IPS DF 6.9 (cell line): ENCODE measurements at regions not wholly inside any gene's neighbourhood (a gene's known extent, or its start where the extent isn't known, plus 50 kb on each side); places are given as distances from the start of the nearest gene placed in this dataset.

Experiments used
- DNase-seq: peaks from one replicate; pipeline ENCODE4 v3.0.0-alpha.2; 2013; ENCODE audit warnings: low read depth, low spot score
- H3K27ac ChIP-seq: one replicate; pipeline ENCODE4 v1.5.1; 2013; ENCODE audit warnings: low read length, control low read depth
- H3K27me3 ChIP-seq: 2 replicates; pipeline ENCODE4 v1.6.1; 2013; ENCODE audit warnings: mild to moderate bottlenecking, low read length; ENCODE audit not compliant: control insufficient read depth, insufficient read depth
- H3K36me3 ChIP-seq: 2 replicates; pipeline ENCODE4 v1.6.1; 2013; ENCODE audit warnings: low read length; ENCODE audit not compliant: control insufficient read depth, insufficient read depth
- H3K4me1 ChIP-seq: 2 replicates; pipeline ENCODE4 v1.6.1; 2013; ENCODE audit warnings: low read length; ENCODE audit not compliant: control insufficient read depth, insufficient read depth
- H3K4me3 ChIP-seq: 2 replicates; pipeline ENCODE4 v1.5.1; 2013; ENCODE audit warnings: mild to moderate bottlenecking, low read length
- H3K9me3 ChIP-seq: 2 replicates; pipeline ENCODE4 v1.6.1; 2013; ENCODE audit warnings: low read length, inconsistent platforms; ENCODE audit not compliant: control insufficient read depth, insufficient read depth
- WGBS: extraction: QIAGEN DNeasy Blood & Tissue Kit; methylation state at CpG from one replicate; pipeline ENCODE4 v1.1.7; 2013; ENCODE audit warnings: mixed read lengths, missing lambda C conversion rate; ENCODE audit not compliant: insufficient read length, insufficient coverage; 5-methylcytosine and 5-hydroxymethylcytosine counted together

DNA sequence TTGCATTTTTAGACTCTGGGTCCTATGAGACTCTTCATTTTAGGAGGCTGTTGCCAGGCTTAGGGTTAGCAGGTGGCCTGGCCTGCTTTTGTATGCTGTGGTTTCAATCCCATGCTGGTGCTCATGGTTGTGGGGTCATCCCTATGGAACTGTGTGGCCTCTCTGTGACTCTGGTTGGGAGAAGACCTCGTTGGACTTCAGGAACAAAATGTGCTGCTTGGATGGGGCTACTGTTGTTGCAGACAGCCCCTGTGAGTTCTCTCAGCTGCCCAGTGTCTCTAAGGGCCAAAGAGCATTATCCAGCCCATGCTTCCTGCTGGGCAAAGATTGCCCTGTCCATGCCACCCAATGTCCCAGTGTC, 169.5 kb upstream of the S1PR3 start:
- no CpG with 5 or more reads among the region's 1 CpG for WGBS
- Histone ChIP-seq H3K4me3 (no peak overlapping the region), H3K27me3 (no peaks in the 10 kb centered on the region), H3K27ac (no peak overlapping the region), H3K9me3 (no peaks in the 10 kb centered on the region), H3K4me1 (peaks cover 3% of the 10 kb centered on the region; the same call in 1 of the 2 replicates), H3K36me3 (no peaks in the 10 kb centered on the region)
- DNase-seq = no peak

- Histone ChIP-seq H3K36me3 (no peaks in the 10 kb centered on the region), H3K27ac (no peak overlapping the region), H3K27me3 (no peaks in the 10 kb centered on the region), H3K4me3 (no peak overlapping the region), H3K9me3 (no peaks in the 10 kb centered on the region), H3K4me1 (no peaks in the 10 kb centered on the region)
- DNase-seq = no peak
- WGBS = 100% methylated on average over 1 of the region's 4 CpGs
Measured at GRCh38 chr9:88824711-88825110, 166.6 kb upstream of the S1PR3 start.

- no peak overlapping the region for H3K27ac ChIP-seq
- WGBS = no CpG with 5 or more reads among the region's 1 CpG
- no peaks in the 10 kb centered on the region for H3K9me3 ChIP-seq
- no peak for DNase-seq
- no peaks in the 10 kb centered on the region for H3K36me3 ChIP-seq
- no peaks in the 10 kb centered on the region for H3K27me3 ChIP-seq
- H3K4me3 ChIP-seq = no peak overlapping the region
- H3K4me1 ChIP-seq = no peaks in the 10 kb centered on the region
Measured at GRCh38 chr9:88826181-88826580, 165.1 kb upstream of the S1PR3 start.

DNA sequence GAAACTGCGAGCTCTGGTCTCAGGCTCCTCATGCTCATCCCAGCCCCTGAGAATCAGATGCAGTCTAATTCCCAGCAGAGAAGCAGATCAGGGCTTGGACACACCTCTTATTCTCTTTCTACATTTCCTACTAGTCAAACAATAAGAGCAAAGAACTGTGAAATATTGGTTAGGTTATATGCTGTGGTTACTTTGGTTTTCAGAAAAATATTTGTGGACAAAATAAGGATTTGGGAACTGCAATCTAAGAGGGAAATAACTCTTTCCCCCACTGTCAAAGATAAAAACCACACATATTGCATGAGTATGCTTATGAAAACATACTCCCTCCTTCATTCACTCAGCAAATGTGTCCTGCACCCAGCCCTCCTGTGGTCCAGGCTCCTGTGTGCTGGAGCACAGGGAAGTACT, 164.5 kb upstream of the S1PR3 start:
- Histone ChIP-seq H3K4me1 (no peaks in the 10 kb centered on the region), H3K27me3 (no peaks in the 10 kb centered on the region), H3K4me3 (no peak overlapping the region), H3K9me3 (no peaks in the 10 kb centered on the region), H3K36me3 (no peaks in the 10 kb centered on the region), H3K27ac (no peak overlapping the region)
- WGBS = no CpG with 5 or more reads among the region's 1 CpG
- DNase-seq = no peak

DNA sequence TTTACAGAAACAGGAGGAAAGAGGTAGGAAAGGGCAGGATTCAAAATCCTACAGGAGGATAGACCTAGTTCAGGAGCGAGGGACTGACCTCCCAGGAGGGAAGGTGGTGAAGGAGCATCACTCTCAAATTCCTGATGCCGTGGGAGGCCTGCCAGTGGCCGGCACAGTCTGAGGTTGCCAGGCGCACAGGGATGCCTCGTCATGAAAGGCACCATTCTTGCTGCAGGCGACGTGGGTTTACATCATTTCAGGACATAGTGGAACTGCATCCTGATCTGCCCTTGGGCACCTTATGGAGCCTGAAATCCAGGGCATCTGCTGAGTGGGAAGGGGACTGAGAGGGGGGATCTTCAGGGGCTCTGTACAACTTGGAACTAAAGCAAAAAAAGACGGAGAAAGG, 163.2 kb upstream of the S1PR3 start:
- DNase-seq = no peak

DNA sequence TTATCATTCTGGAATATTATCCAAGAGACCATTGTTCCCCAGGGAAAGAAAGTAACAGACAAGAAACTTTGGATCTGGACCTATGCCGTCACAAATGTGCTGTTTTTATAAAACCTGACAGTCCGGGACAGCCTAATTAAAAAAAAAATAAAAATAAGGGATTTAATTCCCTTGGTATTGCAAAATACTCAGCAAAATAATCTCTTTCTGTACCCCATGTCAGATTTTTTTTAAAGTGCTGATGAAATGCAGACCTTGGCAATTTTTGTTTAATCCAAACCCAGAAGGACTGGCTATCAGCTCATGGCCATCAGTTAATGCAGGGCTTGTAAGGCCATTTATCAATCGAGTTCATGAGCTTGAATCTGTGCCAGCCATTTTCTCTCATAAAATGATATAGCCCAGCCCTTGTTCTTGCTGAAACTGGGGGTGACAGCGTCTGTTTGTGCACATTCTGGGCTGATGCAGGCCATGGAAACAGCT, 162.7 kb upstream of the S1PR3 start:
- Histone ChIP-seq H3K4me1 (no peaks in the 10 kb centered on the region), H3K36me3 (no peaks in the 10 kb centered on the region), H3K27me3 (no peaks in the 10 kb centered on the region), H3K27ac (no peak overlapping the region), H3K4me3 (no peak overlapping the region), H3K9me3 (no peaks in the 10 kb centered on the region)
- no CpG with 5 or more reads among the region's 4 CpGs for WGBS
- DNase-seq = no peak

More for the DNA sequence above, 163.2 kb upstream of the S1PR3 start:
- no peaks in the 10 kb centered on the region for H3K4me1 ChIP-seq
- no peaks in the 10 kb centered on the region for H3K9me3 ChIP-seq
- H3K27me3 ChIP-seq = no peaks in the 10 kb centered on the region
- H3K27ac ChIP-seq = no peak overlapping the region
- no peak overlapping the region for H3K4me3 ChIP-seq
- no CpG with 5 or more reads among the region's 8 CpGs for WGBS
- no peaks in the 10 kb centered on the region for H3K36me3 ChIP-seq

- H3K9me3 ChIP-seq = no peaks in the 10 kb centered on the region
- WGBS = no CpG with 5 or more reads among the region's 6 CpGs
- no peak overlapping the region for H3K27ac ChIP-seq
- no peak overlapping the region for H3K4me3 ChIP-seq
- H3K27me3 ChIP-seq = no peaks in the 10 kb centered on the region
- H3K36me3 ChIP-seq = no peaks in the 10 kb centered on the region
- no peaks in the 10 kb centered on the region for H3K4me1 ChIP-seq
- no peak for DNase-seq
Measured at GRCh38 chr9:88829276-88829675, 162.0 kb upstream of the S1PR3 start.

DNA sequence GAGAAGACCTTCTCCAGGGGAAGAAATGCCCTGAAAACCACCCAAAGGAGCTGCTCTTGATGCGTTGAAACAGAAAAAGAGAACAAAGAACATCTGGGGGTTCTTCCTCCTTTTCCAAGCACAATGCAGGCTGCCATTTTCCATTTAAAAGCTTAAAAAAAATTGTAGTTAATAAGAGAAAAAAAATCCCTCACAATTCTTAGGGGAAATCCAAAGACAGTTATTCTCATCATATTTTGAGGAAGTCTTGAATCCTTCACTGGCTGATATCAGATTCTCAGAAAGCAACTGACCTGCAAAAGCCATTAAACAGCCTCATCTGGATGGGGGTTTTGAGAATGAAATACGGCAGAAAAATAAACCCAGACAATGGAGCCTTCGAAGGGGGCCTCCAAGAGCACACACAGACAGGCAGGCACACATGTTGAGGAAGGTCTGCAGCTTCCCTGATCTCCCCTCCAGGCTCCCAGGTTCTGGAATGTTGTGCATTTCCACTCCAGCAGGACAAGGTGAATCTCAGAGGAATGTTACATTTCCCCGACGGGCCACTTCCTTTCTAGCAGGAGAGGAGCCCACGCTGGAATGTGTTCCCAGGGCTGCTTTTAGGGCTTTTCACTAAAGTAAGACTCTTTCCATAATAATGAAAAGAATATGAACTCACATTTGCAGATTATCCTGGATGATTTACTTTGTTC, 159.4 kb upstream of the S1PR3 start:
- H3K4me3 ChIP-seq = no peak overlapping the region
- no peak for DNase-seq
- no peak overlapping the region for H3K27ac ChIP-seq
- no peaks in the 10 kb centered on the region for H3K9me3 ChIP-seq
- no CpG with 5 or more reads among the region's 6 CpGs for WGBS
- no peaks in the 10 kb centered on the region for H3K4me1 ChIP-seq
- no peaks in the 10 kb centered on the region for H3K27me3 ChIP-seq
- no peaks in the 10 kb centered on the region for H3K36me3 ChIP-seq

- H3K9me3 ChIP-seq = no peaks in the 10 kb centered on the region
- no peak overlapping the region for H3K27ac ChIP-seq
- no peaks in the 10 kb centered on the region for H3K4me1 ChIP-seq
- H3K4me3 ChIP-seq = no peak overlapping the region
- H3K27me3 ChIP-seq = no peaks in the 10 kb centered on the region
- H3K36me3 ChIP-seq = no peaks in the 10 kb centered on the region
- no peak for DNase-seq
- no CpG with 5 or more reads among the region's 1 CpG for WGBS
Measured at GRCh38 chr9:88833946-88834345, 157.3 kb upstream of the S1PR3 start.

DNA sequence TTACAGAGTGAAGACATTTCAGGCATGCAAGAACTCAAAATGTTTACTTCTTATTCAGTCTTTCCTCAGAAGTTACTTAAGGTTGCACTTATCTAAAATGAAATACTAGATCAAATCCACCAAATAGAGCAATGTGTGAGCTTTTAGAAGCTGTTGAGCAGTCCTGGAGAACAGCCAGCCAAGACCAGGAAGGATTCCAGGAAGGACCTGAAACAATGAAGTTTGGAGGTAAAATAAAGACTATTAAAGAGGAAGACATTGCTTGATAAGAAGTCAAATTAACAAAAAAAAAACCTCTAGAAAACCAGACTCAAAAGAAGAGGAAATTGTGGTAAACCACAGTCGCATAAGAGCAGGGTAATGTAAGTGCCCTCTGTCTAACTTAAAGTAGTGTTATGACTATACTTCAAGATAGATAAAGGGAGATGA, 156.2 kb upstream of the S1PR3 start:
- Histone ChIP-seq H3K4me1 (no peaks in the 10 kb centered on the region), H3K27me3 (no peaks in the 10 kb centered on the region), H3K9me3 (no peaks in the 10 kb centered on the region), H3K4me3 (no peak overlapping the region), H3K27ac (no peak overlapping the region), H3K36me3 (no peaks in the 10 kb centered on the region)
- DNase-seq = no peak
- WGBS = no CpG with 5 or more reads among the region's 1 CpG

- H3K4me3 ChIP-seq = no peak overlapping the region
- no peaks in the 10 kb centered on the region for H3K9me3 ChIP-seq
- no peak for DNase-seq
- WGBS = 100% methylated on average over 1 of the region's 3 CpGs
- H3K36me3 ChIP-seq = no peaks in the 10 kb centered on the region
- H3K4me1 ChIP-seq = no peaks in the 10 kb centered on the region
- H3K27ac ChIP-seq = no peak overlapping the region
- no peaks in the 10 kb centered on the region for H3K27me3 ChIP-seq
Measured at GRCh38 chr9:88835772-88836171, 155.5 kb upstream of the S1PR3 start.
